ENCODE measurements at regions not wholly inside any gene's neighbourhood (a gene's known extent, or its start where the extent isn't known, plus 50 kb on each side); places are given as distances from the start of the nearest gene placed in this dataset.
"Not testable (repeated sequence)": the region's sequence is repeated elsewhere in the genome, so short reads cannot be mapped to it uniquely, and the experiment has no call there.

DNA sequence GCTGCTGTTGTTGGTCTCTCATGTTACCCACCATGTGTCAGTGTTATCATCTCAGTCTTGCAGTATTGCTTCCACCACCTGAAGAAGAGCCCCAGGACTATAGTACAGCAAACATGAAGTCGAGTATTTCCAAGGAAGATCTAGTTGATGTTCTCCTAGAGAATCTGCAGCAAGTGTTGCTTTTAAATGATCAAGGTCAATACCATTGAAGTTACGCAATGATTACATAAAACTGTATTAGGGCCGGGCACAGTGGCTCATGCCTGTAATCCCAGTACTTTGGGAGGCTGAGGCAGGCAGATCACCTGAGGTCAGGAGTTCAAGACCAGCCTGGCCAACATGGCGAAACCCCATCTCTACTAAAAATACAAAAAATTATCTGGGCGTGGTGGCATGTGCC lies 173.9 kb downstream of the TJP1 start:
- BruUV-seq (replicated peaks); H3K27ac Mint-ChIP-seq (ENCODE audit: unreplicated experiment); H3K36me3 Mint-ChIP-seq (ENCODE audit: insufficient read depth, unreplicated experiment); H3K9me3 Mint-ChIP-seq (ENCODE audit: low read depth, unreplicated experiment); H3K4me3 Mint-ChIP-seq (ENCODE audit: low read depth, unreplicated experiment); H3K4me1 Mint-ChIP-seq (ENCODE audit: low read depth, unreplicated experiment); DNase-seq; CTCF ChIA-PET; H3K27me3 Mint-ChIP-seq (ENCODE audit: unreplicated experiment); intact Hi-C loops (cut with micrococcal nuclease; ENCODE audit: unreplicated experiment): not testable (repeated sequence)

DNA sequence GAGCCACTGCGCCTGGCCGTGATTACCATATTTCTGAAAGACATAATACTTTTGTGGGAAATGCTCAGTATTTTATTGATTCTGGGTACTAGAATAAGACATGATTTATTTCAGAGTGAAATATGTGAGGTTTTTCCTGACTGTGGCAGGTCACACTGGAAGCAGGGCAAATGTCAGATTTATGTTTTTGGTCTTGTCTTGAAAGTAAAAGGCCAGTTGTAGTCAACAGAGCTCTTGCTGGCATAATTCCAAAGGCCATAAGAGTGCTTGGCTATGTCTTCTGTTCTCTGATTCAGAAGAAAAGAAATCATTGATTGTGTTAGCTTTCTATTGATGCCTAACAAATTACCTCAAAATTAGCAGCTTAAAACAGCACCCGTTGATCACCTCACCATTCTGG lies 176.4 kb downstream of the TJP1 start:
- H3K4me1 Mint-ChIP-seq (ENCODE audit: low read depth, unreplicated experiment), result no peaks in the 10 kb centered on the region
- no peaks in the 10 kb centered on the region for H3K27me3 Mint-ChIP-seq (ENCODE audit: unreplicated experiment)
- no peaks in the 10 kb centered on the region for H3K36me3 Mint-ChIP-seq (ENCODE audit: insufficient read depth, unreplicated experiment)
- DNase-seq, result no peak
- intact Hi-C loops (cut with micrococcal nuclease; ENCODE audit: unreplicated experiment), result no loop called here
- CTCF ChIA-PET, result no interaction called here
- BruUV-seq (replicated peaks), result no TSS peak
- no peak overlapping the region for H3K4me3 Mint-ChIP-seq (ENCODE audit: low read depth, unreplicated experiment)
- TF ChIP-seq, protein P1, sequence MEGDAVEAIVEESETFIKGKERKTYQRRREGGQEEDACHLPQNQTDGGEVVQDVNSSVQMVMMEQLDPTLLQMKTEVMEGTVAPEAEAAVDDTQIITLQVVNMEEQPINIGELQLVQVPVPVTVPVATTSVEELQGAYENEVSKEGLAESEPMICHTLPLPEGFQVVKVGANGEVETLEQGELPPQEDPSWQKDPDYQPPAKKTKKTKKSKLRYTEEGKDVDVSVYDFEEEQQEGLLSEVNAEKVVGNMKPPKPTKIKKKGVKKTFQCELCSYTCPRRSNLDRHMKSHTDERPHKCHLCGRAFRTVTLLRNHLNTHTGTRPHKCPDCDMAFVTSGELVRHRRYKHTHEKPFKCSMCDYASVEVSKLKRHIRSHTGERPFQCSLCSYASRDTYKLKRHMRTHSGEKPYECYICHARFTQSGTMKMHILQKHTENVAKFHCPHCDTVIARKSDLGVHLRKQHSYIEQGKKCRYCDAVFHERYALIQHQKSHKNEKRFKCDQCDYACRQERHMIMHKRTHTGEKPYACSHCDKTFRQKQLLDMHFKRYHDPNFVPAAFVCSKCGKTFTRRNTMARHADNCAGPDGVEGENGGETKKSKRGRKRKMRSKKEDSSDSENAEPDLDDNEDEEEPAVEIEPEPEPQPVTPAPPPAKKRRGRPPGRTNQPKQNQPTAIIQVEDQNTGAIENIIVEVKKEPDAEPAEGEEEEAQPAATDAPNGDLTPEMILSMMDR (IDR thresholded peaks at IDR 0.05; ENCODE audit: unreplicated experiment), result no peak
- no peaks in the 10 kb centered on the region for H3K9me3 Mint-ChIP-seq (ENCODE audit: low read depth, unreplicated experiment)
- no peak overlapping the region for H3K27ac Mint-ChIP-seq (ENCODE audit: unreplicated experiment)

DNA sequence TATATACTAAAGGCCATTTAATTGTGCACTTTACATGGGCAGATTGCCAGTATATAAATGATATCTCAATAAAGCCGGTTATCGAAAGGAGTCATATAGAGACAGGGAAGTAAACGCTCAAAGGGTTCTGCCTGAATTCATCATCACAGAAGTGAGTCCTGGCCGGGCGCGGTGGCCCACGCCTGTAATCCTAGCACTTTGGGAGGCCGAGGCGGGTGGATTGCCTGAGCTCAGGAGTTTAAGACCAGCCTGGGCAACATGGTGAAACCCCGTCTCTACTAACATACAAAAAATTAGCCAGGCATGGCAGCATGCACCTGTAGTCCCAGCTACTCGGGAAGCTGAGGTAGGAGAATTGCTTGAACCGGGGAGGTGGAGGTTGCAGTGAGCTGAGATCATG lies 177.9 kb downstream of the TJP1 start:
- CTCF ChIA-PET; intact Hi-C loops (cut with micrococcal nuclease; ENCODE audit: unreplicated experiment); H3K27me3 Mint-ChIP-seq (ENCODE audit: unreplicated experiment); BruUV-seq (replicated peaks); H3K4me3 Mint-ChIP-seq (ENCODE audit: low read depth, unreplicated experiment); H3K9me3 Mint-ChIP-seq (ENCODE audit: low read depth, unreplicated experiment); H3K4me1 Mint-ChIP-seq (ENCODE audit: low read depth, unreplicated experiment); DNase-seq; H3K36me3 Mint-ChIP-seq (ENCODE audit: insufficient read depth, unreplicated experiment); H3K27ac Mint-ChIP-seq (ENCODE audit: unreplicated experiment): not testable (repeated sequence)

DNA sequence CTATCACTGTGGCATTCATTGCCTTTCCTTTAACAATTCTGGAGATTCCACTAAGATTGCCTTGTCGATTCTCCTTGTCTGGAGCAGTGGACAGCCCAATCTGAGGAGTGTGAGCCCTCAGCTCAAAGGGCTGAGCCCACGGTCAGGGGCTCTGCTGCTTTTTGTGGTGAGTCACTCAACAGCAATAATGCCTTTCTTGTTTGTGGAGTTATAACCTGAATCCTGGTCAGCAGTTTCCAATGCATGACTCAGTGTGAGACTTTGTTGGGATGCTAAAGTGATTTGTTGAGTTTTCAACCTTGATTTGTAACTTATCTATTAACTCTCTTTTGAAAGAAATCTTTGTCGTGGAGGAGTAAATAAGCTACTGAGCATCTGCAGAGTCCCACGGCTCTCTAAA lies 183.5 kb downstream of the TJP1 start:
- BruUV-seq (replicated peaks), result no TSS peak
- H3K9me3 Mint-ChIP-seq (ENCODE audit: low read depth, unreplicated experiment), result no peaks in the 10 kb centered on the region
- H3K36me3 Mint-ChIP-seq (ENCODE audit: insufficient read depth, unreplicated experiment), result no peaks in the 10 kb centered on the region
- H3K27me3 Mint-ChIP-seq (ENCODE audit: unreplicated experiment), result no peaks in the 10 kb centered on the region
- no peak overlapping the region for H3K4me3 Mint-ChIP-seq (ENCODE audit: low read depth, unreplicated experiment)
- H3K27ac Mint-ChIP-seq (ENCODE audit: unreplicated experiment), result no peak overlapping the region
- TF ChIP-seq, protein P1 (IDR thresholded peaks at IDR 0.05; ENCODE audit: unreplicated experiment), result no peak
- no peak for DNase-seq
- no peaks in the 10 kb centered on the region for H3K4me1 Mint-ChIP-seq (ENCODE audit: low read depth, unreplicated experiment)
- CTCF ChIA-PET, result no interaction called here
- intact Hi-C loops (cut with micrococcal nuclease; ENCODE audit: unreplicated experiment), result no loop called here

DNA sequence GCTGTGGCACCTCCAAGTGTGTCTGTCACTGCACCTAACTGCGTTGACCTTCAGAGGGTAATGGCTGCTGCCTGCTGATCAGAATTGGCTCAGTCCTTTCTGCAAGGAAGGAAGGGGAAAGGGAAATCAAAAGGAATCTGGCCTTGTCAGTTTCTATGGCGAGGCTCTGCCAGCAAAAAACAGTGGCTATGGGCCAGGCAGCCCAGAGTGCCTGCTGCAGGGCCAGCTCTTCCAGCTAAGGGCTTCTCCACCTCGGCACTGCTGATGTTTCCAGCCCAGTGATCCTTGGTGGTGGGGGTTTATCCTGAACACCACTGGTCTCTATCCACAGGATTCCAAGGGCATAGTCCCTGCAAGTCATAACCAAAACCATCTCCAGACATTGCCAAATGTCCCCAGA lies 184.3 kb downstream of the TJP1 start:
- TF ChIP-seq, protein P1 (IDR thresholded peaks at IDR 0.05; ENCODE audit: unreplicated experiment), result no peak
- Mint-ChIP-seq H3K4me3 (ENCODE audit: low read depth, unreplicated experiment) (no peak overlapping the region), H3K4me1 (ENCODE audit: low read depth, unreplicated experiment) (no peaks in the 10 kb centered on the region), H3K36me3 (ENCODE audit: insufficient read depth, unreplicated experiment) (no peaks in the 10 kb centered on the region), H3K9me3 (ENCODE audit: low read depth, unreplicated experiment) (no peaks in the 10 kb centered on the region), H3K27me3 (ENCODE audit: unreplicated experiment) (no peaks in the 10 kb centered on the region), H3K27ac (ENCODE audit: unreplicated experiment) (no peak overlapping the region)
- CTCF ChIA-PET, result no interaction called here
- no peak for DNase-seq
- intact Hi-C loops (cut with micrococcal nuclease; ENCODE audit: unreplicated experiment), result no loop called here
- no TSS peak for BruUV-seq (replicated peaks)

Measured in Calu3 (cell line).